ENCODE measurements at regions not wholly inside any gene's neighbourhood (a gene's known extent, or its start where the extent isn't known, plus 50 kb on each side); places are given as distances from the start of the nearest gene placed in this dataset.

- no peak for DNase-seq
- Histone ChIP-seq H3K27me3 (no peaks in the 10 kb centered on the region), H3K36me3 (no peaks in the 10 kb centered on the region), H3K4me1 (no peaks in the 10 kb centered on the region), H3K27ac (no peak overlapping the region), H3K4me3 (no peak overlapping the region), H3K9me3 (no peaks in the 10 kb centered on the region)
- TF ChIP-seq EP300 (IDR thresholded peaks at IDR 0.05) (no peak), POLR2A (IDR thresholded peaks at IDR 0.05) (no peak), POLR2AphosphoS5 (IDR thresholded peaks at IDR 0.05) (no peak)
- TF ChIP-seq, protein P1, sequence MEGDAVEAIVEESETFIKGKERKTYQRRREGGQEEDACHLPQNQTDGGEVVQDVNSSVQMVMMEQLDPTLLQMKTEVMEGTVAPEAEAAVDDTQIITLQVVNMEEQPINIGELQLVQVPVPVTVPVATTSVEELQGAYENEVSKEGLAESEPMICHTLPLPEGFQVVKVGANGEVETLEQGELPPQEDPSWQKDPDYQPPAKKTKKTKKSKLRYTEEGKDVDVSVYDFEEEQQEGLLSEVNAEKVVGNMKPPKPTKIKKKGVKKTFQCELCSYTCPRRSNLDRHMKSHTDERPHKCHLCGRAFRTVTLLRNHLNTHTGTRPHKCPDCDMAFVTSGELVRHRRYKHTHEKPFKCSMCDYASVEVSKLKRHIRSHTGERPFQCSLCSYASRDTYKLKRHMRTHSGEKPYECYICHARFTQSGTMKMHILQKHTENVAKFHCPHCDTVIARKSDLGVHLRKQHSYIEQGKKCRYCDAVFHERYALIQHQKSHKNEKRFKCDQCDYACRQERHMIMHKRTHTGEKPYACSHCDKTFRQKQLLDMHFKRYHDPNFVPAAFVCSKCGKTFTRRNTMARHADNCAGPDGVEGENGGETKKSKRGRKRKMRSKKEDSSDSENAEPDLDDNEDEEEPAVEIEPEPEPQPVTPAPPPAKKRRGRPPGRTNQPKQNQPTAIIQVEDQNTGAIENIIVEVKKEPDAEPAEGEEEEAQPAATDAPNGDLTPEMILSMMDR (IDR thresholded peaks at IDR 0.05) = no peak
- intact Hi-C loops (cut with DNase I; ENCODE audit: low total_unique reads) = no loop called here
- 19 to 47% (median 38%) methylated on average over 2 of the region's 2 CpGs for WGBS, 5 donors
Observed at GRCh38 chr10:105770524-105771212, 1129.6 kb downstream of the SORCS3 start.

DNA sequence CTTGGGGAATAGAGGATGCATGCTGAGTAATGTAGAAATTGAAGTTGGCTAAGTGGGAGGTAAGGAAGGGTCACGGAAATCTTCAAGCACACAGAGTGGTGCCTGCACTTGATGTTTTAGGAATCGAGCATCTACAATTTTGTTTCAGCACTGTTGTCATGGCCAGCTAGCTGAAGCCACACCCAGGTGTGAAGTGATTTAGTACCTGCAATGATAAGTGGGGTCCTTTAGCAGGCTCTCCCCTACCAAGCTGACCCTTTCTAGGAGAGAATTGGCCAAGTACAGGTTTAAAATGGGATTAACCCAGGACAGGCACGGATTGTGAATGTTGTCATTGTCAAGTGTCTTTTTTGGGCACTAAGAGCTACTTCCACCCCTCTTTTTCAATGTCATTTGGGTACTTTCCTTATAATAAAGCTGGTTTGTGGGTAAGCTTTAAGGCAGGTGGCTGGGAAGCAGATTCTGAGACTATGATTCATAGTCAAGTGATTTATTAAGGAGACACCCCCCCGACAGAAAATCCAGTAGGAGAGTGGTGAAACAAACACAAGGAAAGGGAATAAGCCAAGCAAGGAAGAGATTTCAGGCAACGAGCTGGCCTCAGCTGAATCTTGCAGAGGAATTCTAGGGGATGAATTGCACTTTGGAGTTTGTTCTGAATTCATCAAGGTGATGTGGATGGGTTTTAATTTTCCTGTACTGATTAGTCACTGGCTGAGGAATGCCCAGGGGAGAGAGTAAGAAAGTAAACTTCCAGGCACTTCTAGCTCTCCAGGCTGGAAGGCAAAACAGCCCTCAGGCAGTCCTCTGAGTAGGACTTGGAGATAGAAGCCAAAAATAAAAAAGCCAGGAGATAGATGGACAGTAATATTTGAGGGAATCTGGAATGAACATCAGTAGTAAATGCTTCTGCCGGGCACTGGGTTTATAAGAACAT lies 1128.4 kb downstream of the SORCS3 start:
- intact Hi-C loops (cut with DNase I; ENCODE audit: low total_unique reads) = no loop called here

GRCh38 chr10:105763611-105764010 lies 1122.5 kb downstream of the SORCS3 start:
- intact Hi-C loops (cut with DNase I; ENCODE audit: low total_unique reads) = no loop called here
- no peak overlapping the region for H3K4me3 ChIP-seq
- no peak for DNase-seq
- H3K4me1 ChIP-seq = no peaks in the 10 kb centered on the region
- no peaks in the 10 kb centered on the region for H3K9me3 ChIP-seq
- no peaks in the 10 kb centered on the region for H3K36me3 ChIP-seq
- no peak overlapping the region for H3K27ac ChIP-seq
- WGBS, 5 donors = 64 to 77% (median 69%) methylated on average over 2 of the region's 2 CpGs
- TF ChIP-seq EP300 (IDR thresholded peaks at IDR 0.05) = no peak
- TF ChIP-seq POLR2AphosphoS5 (IDR thresholded peaks at IDR 0.05) = no peak
- no peak for TF ChIP-seq POLR2A (IDR thresholded peaks at IDR 0.05)
- TF ChIP-seq, protein P1 (IDR thresholded peaks at IDR 0.05) = no peak
- no peaks in the 10 kb centered on the region for H3K27me3 ChIP-seq

More for the DNA sequence above, 1128.4 kb downstream of the SORCS3 start:
- Histone ChIP-seq H3K27me3 (no peaks in the 10 kb centered on the region), H3K36me3 (no peaks in the 10 kb centered on the region), H3K9me3 (no peaks in the 10 kb centered on the region), H3K4me3 (no peak overlapping the region), H3K27ac (no peak overlapping the region), H3K4me1 (no peaks in the 10 kb centered on the region)
- WGBS, 5 donors = 38 to 55% (median 53%) methylated on average over 6 of the region's 6 CpGs
- DNase-seq = no peak
- no peak for TF ChIP-seq POLR2A (IDR thresholded peaks at IDR 0.05)
- TF ChIP-seq, protein P1 (IDR thresholded peaks at IDR 0.05) = no peak
- TF ChIP-seq POLR2AphosphoS5 (IDR thresholded peaks at IDR 0.05) = no peak
- TF ChIP-seq EP300 (IDR thresholded peaks at IDR 0.05) = no peak

DNA sequence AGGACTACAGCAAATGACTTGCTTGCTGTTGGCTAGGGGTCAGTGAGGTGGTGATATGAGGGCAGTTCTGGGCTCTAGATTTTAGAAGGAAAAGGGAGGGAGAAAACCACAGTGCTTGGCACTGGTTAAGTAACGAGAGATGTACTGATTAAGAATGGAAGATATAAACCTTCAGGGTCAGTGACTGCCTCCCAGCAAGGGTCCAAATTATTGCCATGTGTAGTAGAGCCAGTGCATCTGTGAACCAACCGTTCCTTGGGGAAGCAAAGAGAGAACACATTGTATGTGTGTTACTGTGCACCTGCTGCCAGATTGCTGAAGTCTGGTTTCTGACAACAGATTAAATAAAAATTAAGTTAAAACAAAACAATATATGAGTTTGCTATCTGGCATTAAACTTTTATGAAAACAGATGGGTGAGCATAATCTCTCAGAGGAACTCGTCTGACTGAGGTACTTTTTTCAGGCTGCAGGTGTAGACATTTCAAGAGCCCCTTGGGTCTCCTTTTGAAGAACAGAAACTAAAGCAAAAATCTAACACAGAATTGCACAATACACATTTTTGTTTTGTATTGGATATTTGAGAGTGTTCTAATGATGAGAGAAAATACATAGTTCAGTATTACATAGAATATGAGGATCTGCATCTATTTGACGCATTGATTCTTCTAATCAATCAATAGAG lies 1120.6 kb downstream of the SORCS3 start:
- no peak for DNase-seq
- intact Hi-C loops (cut with DNase I; ENCODE audit: low total_unique reads) = no loop called here
- no peaks in the 10 kb centered on the region for H3K9me3 ChIP-seq
- H3K27me3 ChIP-seq = no peaks in the 10 kb centered on the region
- no peak overlapping the region for H3K27ac ChIP-seq
- no peak overlapping the region for H3K4me3 ChIP-seq
- TF ChIP-seq EP300 (IDR thresholded peaks at IDR 0.05) = no peak
- WGBS, 5 donors = 62 to 68% (median 63%) methylated on average over 4 of the region's 4 CpGs
- H3K4me1 ChIP-seq = no peaks in the 10 kb centered on the region
- H3K36me3 ChIP-seq = no peaks in the 10 kb centered on the region
